ENCODE measurements at regions not wholly inside any gene's neighbourhood (a gene's known extent, or its start where the extent isn't known, plus 50 kb on each side); places are given as distances from the start of the nearest gene placed in this dataset.

DNA sequence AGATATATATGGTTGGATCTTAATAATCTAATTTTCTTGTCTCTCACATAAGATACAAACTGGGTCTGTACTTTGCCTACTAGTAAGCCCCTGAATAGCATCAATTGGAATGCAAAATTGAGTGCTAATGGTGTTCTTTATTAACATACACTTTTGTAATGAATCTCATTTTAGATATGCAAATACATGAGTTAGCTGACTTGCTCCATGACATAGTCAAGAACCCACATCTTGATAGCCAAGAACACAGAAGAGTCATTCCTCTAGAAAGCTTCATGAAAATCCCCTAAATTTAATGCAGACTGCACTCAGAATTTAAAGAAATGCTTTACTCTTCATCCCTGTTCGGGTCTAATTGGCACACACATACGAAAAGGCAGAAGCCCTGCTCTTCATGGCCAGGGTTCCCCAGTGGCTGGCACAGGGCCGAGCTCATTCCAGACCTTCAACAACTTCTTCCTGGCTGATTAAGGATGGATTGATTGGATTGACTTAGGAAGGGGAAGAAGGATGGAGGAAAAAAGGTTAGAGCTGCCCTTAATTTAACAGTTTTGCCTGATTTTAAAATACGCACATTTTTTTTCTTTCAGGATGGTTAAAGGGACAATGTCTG is 431.1 kb upstream of the KLF6 start:
- DNase-seq, result no peak

- no peak for DNase-seq
Observed at GRCh38 chr10:4215485-4215884, 430.5 kb upstream of the KLF6 start.

GRCh38 chr10:4214908-4215307 is 429.9 kb upstream of the KLF6 start:
- DNase-seq, result no peak

GRCh38 chr10:4213441-4213840 is 428.4 kb upstream of the KLF6 start:
- no peak for DNase-seq

DNA sequence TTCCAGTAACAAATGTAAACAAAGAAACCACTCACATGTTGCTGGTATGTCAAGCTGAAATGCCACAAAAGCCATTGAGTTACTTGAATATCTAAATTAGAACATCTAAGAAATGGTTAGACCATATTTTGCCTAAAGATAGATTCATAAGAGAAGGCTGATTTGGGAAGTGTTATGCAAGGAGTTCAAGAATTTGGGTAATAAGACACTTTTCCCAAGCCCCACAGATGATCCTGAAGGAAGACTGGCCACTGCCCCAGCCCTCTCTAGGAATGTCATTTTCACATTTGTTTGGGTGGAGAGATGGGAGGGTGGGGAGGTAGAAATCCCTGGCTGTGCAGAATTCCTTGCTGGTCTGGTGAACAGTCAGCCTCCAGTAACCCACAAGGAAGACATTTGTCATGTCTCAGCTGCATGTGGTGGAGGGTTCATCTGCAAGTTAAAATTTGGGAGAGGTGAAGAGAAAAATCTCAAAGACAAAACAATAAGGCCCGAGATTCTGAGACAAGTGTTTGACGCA is 427.2 kb upstream of the KLF6 start:
- no peak for DNase-seq

DNA sequence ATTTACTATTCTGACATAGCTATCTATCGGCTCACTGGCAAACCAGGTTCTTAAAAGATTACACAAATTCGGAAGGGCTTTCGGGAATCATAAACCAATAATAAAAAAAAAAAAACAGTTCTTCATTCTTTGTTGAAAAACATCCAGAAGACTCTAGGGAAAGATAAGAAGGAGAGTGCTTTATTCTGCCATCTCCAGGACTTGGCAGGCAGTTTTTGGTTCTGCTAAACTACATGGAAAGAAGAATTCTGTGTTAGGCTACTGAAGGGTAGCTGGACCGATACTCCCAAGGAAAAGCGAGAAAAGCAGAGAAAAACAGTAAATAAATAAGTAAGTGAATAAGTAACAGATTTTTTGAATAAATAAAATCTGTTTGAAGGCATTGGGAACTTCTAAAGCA is 423.5 kb upstream of the KLF6 start:
- DNase-seq, result no peak

DNA sequence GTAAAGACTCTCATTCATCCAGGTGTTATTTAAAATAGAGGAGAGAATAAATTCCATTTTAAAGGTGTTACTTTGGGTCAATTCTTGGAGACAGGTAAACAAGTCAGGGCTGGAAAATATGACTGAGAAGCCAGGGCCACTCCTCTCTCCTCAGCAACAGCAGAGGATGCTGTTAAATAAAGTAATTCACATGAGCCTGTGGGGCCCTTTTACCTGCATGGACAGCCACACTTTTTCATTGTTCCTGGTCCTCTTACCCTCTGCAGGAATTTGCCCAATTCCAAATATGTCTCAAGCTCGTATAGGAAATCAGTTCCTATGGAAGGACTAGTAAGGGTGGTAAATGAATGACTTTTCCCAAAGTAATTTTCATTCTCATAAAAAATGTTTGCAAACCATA is 420.1 kb upstream of the KLF6 start:
- no peak for DNase-seq

DNA sequence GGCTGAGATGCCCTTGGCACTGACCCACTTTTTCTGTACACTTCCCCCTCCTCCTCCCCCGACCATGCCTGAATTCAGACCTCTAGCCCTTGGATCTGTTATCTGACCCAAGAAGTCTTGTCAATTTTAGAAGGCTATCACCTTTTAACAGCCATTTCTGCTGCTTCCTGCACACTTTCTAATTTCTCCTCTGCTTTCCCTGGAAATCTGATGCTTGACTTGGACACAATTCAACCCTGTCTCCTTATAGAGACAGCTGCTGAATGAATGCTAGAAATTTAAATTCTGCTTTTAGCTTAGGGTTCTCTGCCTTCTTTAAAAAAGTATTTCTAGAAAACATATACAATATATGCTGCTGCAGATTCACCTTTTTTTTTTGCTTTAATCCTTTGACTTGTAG is 417.9 kb upstream of the KLF6 start:
- no peak for DNase-seq

GRCh38 chr10:4201866-4202825 is 417.1 kb upstream of the KLF6 start:
- DNase-seq, result no peak

DNA sequence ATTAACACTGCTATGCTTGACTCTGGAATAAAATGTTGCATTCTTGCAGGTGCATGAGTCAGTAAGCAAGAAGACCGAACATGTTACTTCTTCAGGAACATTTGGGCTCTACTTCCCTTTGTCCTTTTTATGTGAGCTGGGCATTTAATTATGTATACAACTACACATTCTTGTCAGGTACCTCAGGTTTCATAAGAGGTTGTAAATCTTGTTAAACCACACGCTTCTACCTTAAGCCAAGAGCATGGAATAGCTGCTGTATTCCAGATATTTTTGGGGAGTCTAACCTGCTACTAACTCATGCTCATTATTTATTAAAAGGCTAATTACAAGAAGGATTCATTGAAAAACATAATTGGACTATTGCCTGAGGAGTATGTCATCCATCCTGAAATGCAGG is 414.2 kb upstream of the KLF6 start:
- DNase-seq, result no peak

DNA sequence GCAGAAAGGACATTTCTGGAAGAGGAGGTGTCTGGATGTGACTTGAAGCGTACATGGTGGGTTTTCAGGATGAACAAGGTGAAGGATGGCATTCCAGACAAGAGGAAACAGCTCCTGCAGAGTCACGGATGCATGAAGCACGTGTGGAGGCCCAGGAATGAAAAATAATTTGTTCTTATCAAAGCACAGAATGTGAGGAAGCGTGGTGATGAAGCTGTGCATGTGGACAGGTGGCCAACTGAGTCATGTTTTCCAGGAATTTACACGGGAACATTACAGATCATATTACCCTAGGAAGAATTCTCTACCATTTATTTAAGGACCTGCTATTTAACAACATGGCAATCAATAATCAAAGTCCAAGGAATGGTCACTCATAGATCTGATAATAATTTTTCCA is 413.2 kb upstream of the KLF6 start:
- no peak for DNase-seq

DNA sequence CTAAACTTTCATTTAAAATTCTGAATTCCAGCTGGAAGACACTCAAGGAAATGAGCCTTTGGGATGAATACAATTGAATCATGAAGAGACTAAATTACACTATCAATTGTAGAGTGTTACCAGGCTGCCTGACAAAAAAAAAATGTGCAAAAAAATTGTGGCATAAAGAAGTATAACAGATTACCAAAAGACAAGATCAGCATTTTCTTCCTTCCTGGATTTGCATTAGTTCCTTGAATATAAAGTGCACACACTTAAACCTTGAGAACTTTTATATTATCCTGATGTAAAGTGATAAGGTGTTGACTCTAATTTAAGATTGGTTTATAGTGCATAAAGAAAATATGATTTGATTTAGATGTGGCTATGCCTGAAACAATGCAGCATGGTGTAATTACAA is 412.7 kb upstream of the KLF6 start:
- no peak for DNase-seq

GRCh38 chr10:4196771-4197390 is 411.9 kb upstream of the KLF6 start:
- DNase-seq, result no peak

GRCh38 chr10:4196183-4196582 is 411.2 kb upstream of the KLF6 start:
- DNase-seq, result no peak

- no peak for DNase-seq
Observed at GRCh38 chr10:4195213-4195612, 410.2 kb upstream of the KLF6 start.

DNA sequence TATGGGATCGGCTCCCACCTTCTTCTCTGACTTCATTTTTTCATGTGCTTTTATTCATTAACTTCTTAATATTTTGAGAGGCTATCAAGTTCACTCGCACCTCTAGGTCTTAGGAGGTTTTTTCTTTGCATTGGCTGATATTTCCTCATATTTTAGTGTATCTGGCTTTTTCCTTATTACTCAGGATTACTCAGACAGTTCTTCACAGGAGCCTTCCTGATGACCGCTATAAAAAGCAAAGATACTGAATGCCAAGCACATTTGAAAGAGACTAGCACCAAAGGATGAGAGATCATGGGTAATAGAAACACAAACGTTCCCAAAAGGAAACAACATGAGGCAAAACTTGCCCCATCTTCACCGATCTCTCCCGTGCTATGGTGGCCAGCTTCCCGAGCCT is 409.2 kb upstream of the KLF6 start:
- no peak for DNase-seq

DNA sequence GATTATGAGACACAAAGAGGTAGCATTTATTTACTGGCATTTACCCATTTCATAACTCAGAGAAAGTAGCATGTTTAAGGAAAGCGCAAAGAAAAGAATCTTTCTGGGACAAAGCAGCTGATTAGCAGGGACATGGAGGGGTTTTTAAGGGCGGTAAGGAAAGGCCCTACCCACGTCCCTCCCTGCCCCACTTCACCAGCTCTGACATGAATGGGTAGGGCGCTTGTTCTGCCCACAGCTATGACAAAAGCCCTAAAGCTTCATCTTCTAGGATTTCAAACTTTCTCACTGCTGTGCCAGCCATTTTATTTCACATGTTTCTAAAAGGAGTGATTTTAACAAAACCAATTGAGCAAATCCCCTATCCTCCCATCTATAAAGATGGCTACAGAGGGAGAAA is 406.9 kb upstream of the KLF6 start:
- DNase-seq, result no peak

GRCh38 chr10:4191354-4191753 is 406.3 kb upstream of the KLF6 start:
- DNase-seq, result no peak

- DNase-seq, result no peak
Observed at GRCh38 chr10:4190876-4191275, 405.9 kb upstream of the KLF6 start.

GRCh38 chr10:4189281-4189680 is 404.3 kb upstream of the KLF6 start:
- no peak for DNase-seq

- no peak for DNase-seq
Observed at GRCh38 chr10:4188406-4188805, 403.4 kb upstream of the KLF6 start.

GRCh38 chr10:4186849-4187540 is 402.0 kb upstream of the KLF6 start:
- DNase-seq, result no peak

DNA sequence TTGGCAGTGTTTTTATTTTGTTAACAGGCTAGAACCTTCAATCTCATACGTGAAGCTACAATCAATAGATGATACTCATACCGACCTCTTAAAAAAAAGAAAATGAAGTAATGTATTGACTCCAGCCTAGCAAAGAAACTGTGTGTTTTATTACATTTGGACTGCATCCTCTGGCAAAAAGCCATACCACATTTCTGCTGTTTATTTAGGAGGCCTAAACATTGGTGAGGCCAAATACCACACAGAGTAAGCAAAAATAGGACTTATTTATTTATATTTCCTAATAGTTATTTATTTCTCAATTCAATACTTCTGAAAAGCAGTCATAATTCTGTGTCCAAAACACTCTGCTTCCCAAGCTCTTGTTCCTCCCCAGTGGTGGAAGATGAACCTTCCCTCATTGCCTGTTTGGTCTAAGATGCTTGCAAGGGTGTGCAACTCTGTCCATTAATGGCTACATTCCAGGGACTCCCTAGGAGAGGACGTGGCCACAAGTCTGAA is 398.8 kb upstream of the KLF6 start:
- no peak for DNase-seq

Measured in CD4-positive, alpha-beta T cell treated with Interleukin-4 for 4 hours (primary cell).